ENCODE measurements at regions not wholly inside any gene's neighbourhood (a gene's known extent, or its start where the extent isn't known, plus 50 kb on each side); places are given as distances from the start of the nearest gene placed in this dataset.

- intact Hi-C loops (cut with micrococcal nuclease): no loop called here
- no peaks in the 10 kb centered on the region for H3K36me3 ChIP-seq (ENCODE audit: low read depth, low read length)
- no peaks in the 10 kb centered on the region for H3K9me2 ChIP-seq (replicated peaks; ENCODE audit: low read length)
- ATAC-seq: no peak
- no peaks in the 10 kb centered on the region for H3K27me3 ChIP-seq (ENCODE audit: low read length)
- H3K4me3 ChIP-seq (ENCODE audit: low read length): no peak overlapping the region
- H3F3A ChIP-seq (ENCODE audit: low read length, unreplicated experiment): no peaks in the 10 kb centered on the region
- no peaks in the 10 kb centered on the region for H3K4me1 ChIP-seq (ENCODE audit: insufficient read depth, low read length)
- CTCF ChIA-PET: no interaction called here
- no peak overlapping the region for H3K4me2 ChIP-seq (ENCODE audit: low read length)
- no peaks in the 10 kb centered on the region for H4K20me1 ChIP-seq (ENCODE audit: low read length)
- H2AFZ ChIP-seq (ENCODE audit: low read length): no peak overlapping the region
- no peak overlapping the region for H3K9ac ChIP-seq (ENCODE audit: low read length)
- no peaks in the 10 kb centered on the region for H3K9me3 ChIP-seq (ENCODE audit: low read length)
- H3K27ac ChIP-seq (ENCODE audit: low read length): no peak overlapping the region
- H3K79me2 ChIP-seq (ENCODE audit: low read length): no peaks in the 10 kb centered on the region
- no peak for TF ChIP-seq CTCF (conservative IDR thresholded peaks at IDR 0.05; ENCODE audit: low read depth, low read length)
- no peak for TF ChIP-seq EZH2phosphoT487 (IDR thresholded peaks at IDR 0.05; ENCODE audit: borderline replicate concordance, low read length)
- no peak for TF ChIP-seq EZH2 (IDR thresholded peaks at IDR 0.05; ENCODE audit: low read length, unreplicated experiment)
- DNase-seq: no peak
- POLR2A ChIA-PET (ENCODE audit: unreplicated experiment): no interaction called here
- no TSS peak for BruUV-seq (replicated peaks)
Measured at GRCh38 chrX:125742811-125743210, 423.1 kb downstream of the TEX13C start.

GRCh38 chrX:125744914-125745313, 421.2 kb downstream of the DCAF12L2 start:
- ChIA-PET CTCF (no interaction called here), POLR2A (ENCODE audit: unreplicated experiment) (no interaction called here)
- intact Hi-C loops (cut with micrococcal nuclease): no loop called here
- Histone ChIP-seq H3F3A (ENCODE audit: low read length, unreplicated experiment) (no peaks in the 10 kb centered on the region), H3K27me3 (ENCODE audit: low read length) (no peaks in the 10 kb centered on the region), H4K20me1 (ENCODE audit: low read length) (no peaks in the 10 kb centered on the region), H3K27ac (ENCODE audit: low read length) (no peak overlapping the region), H3K79me2 (ENCODE audit: low read length) (no peaks in the 10 kb centered on the region), H3K4me3 (ENCODE audit: low read length) (no peak overlapping the region), H3K9ac (ENCODE audit: low read length) (no peak overlapping the region), H3K9me3 (ENCODE audit: low read length) (no peaks in the 10 kb centered on the region), H3K9me2 (replicated peaks; ENCODE audit: low read length) (no peaks in the 10 kb centered on the region), H3K36me3 (ENCODE audit: low read depth, low read length) (no peaks in the 10 kb centered on the region), H2AFZ (ENCODE audit: low read length) (no peak overlapping the region), H3K4me2 (ENCODE audit: low read length) (no peak overlapping the region), H3K4me1 (ENCODE audit: insufficient read depth, low read length) (no peaks in the 10 kb centered on the region)
- no TSS peak for BruUV-seq (replicated peaks)
- TF ChIP-seq CTCF (conservative IDR thresholded peaks at IDR 0.05; ENCODE audit: low read depth, low read length) (no peak; the same call in 1 of the 2 replicates), EZH2phosphoT487 (IDR thresholded peaks at IDR 0.05; ENCODE audit: borderline replicate concordance, low read length) (no peak), EZH2 (IDR thresholded peaks at IDR 0.05; ENCODE audit: low read length, unreplicated experiment) (no peak)
- DNase-seq: no peak
- no peak for ATAC-seq

- no peaks in the 10 kb centered on the region for H3K27me3 ChIP-seq (ENCODE audit: low read length)
- H4K20me1 ChIP-seq (ENCODE audit: low read length): no peaks in the 10 kb centered on the region
- H3K4me3 ChIP-seq (ENCODE audit: low read length): no peak overlapping the region
- no peak overlapping the region for H3K27ac ChIP-seq (ENCODE audit: low read length)
- BruUV-seq (replicated peaks): no TSS peak
- ATAC-seq: no peak
- no peak for DNase-seq
- H3K9ac ChIP-seq (ENCODE audit: low read length): no peak overlapping the region
- POLR2A ChIA-PET (ENCODE audit: unreplicated experiment): no interaction called here
- H3K4me2 ChIP-seq (ENCODE audit: low read length): no peak overlapping the region
- no peaks in the 10 kb centered on the region for H3K9me3 ChIP-seq (ENCODE audit: low read length)
- H3K9me2 ChIP-seq (replicated peaks; ENCODE audit: low read length): no peaks in the 10 kb centered on the region
- H3F3A ChIP-seq (ENCODE audit: low read length, unreplicated experiment): no peaks in the 10 kb centered on the region
- H3K36me3 ChIP-seq (ENCODE audit: low read depth, low read length): no peaks in the 10 kb centered on the region
- TF ChIP-seq CTCF (conservative IDR thresholded peaks at IDR 0.05; ENCODE audit: low read depth, low read length) (no peak), EZH2 (IDR thresholded peaks at IDR 0.05; ENCODE audit: low read length, unreplicated experiment) (no peak), EZH2phosphoT487 (IDR thresholded peaks at IDR 0.05; ENCODE audit: borderline replicate concordance, low read length) (no peak)
- H2AFZ ChIP-seq (ENCODE audit: low read length): no peak overlapping the region
- intact Hi-C loops (cut with micrococcal nuclease): no loop called here
- H3K4me1 ChIP-seq (ENCODE audit: insufficient read depth, low read length): no peaks in the 10 kb centered on the region
- no peaks in the 10 kb centered on the region for H3K79me2 ChIP-seq (ENCODE audit: low read length)
- CTCF ChIA-PET: no interaction called here
Measured at GRCh38 chrX:125757794-125758564, 408.1 kb downstream of the DCAF12L2 start.
